Nephron (organoid): ENCODE measurements at regions not wholly inside any gene's neighbourhood (a gene's known extent, or its start where the extent isn't known, plus 50 kb on each side); places are given as distances from the start of the nearest gene placed in this dataset.

Experiments used
- H3K27ac Mint-ChIP-seq, 3 experiments: 2 replicates each; pipeline ENCODE4 v1.8.0; 2020; ENCODE audit warnings: mixed read lengths in 3 of 3, mild to moderate bottlenecking in 2 of 3, moderate library complexity in 1 of 3
- H3K27me3 Mint-ChIP-seq: 2 replicates; pipeline ENCODE4 v1.8.0; 2021; ENCODE audit warnings: low read depth, mild to moderate bottlenecking, moderate library complexity, mixed read lengths
- H3K36me3 Mint-ChIP-seq: 2 replicates; pipeline ENCODE4 v1.8.0; 2020; ENCODE audit warnings: low read depth, mixed read lengths
- H3K4me1 Mint-ChIP-seq: 2 replicates; pipeline ENCODE4 v1.8.0; 2020; ENCODE audit warnings: mixed read lengths
- H3K4me3 Mint-ChIP-seq, 3 experiments: 2 replicates each; pipeline ENCODE4 v1.8.0; 2020; ENCODE audit warnings: mild to moderate bottlenecking in 3 of 3, mixed read lengths in 3 of 3, moderate library complexity in 2 of 3
- H3K9me3 Mint-ChIP-seq: 2 replicates; pipeline ENCODE4 v1.8.0; 2020; ENCODE audit warnings: mixed read lengths
- CTCF ChIP-seq, 3 experiments: fragments of 200-600 bp; sonication (generic); IDR thresholded peaks; one replicate each; pipeline ENCODE4 v1.5.0; 2021; ENCODE audit warnings: antibody characterized with exemption in 3 of 3; ENCODE audit not compliant: unreplicated experiment in 3 of 3

- Mint-ChIP-seq H3K27ac (no peak overlapping the region), H3K4me1 (no peaks in the 10 kb centered on the region), H3K36me3 (no peaks in the 10 kb centered on the region), H3K4me3 (no peak overlapping the region), H3K9me3 (no peaks in the 10 kb centered on the region), H3K27me3 (no peaks in the 10 kb centered on the region)
- TF ChIP-seq CTCF (IDR thresholded peaks at IDR 0.05; ENCODE audit: unreplicated experiment in 3 of 3), result no peak
Measured at GRCh38 chr3:30343861-30344260, 262.5 kb upstream of the TGFBR2 start.

GRCh38 chr3:30344288-30344687 lies 262.1 kb upstream of the TGFBR2 start:
- Mint-ChIP-seq H3K27ac (no peak overlapping the region), H3K9me3 (no peaks in the 10 kb centered on the region), H3K4me1 (no peaks in the 10 kb centered on the region), H3K27me3 (no peaks in the 10 kb centered on the region), H3K4me3 (no peak overlapping the region), H3K36me3 (no peaks in the 10 kb centered on the region)
- no peak for TF ChIP-seq CTCF (IDR thresholded peaks at IDR 0.05; ENCODE audit: unreplicated experiment in 3 of 3)

- H3K27me3 Mint-ChIP-seq, result no peaks in the 10 kb centered on the region
- H3K9me3 Mint-ChIP-seq, result no peaks in the 10 kb centered on the region
- H3K4me1 Mint-ChIP-seq, result no peaks in the 10 kb centered on the region
- no peak overlapping the region for H3K27ac Mint-ChIP-seq
- H3K36me3 Mint-ChIP-seq, result no peaks in the 10 kb centered on the region
- TF ChIP-seq CTCF (IDR thresholded peaks at IDR 0.05; ENCODE audit: unreplicated experiment in 3 of 3), result no peak
- H3K4me3 Mint-ChIP-seq, result no peak overlapping the region
Measured at GRCh38 chr3:30346933-30347320, 259.5 kb upstream of the TGFBR2 start.

DNA sequence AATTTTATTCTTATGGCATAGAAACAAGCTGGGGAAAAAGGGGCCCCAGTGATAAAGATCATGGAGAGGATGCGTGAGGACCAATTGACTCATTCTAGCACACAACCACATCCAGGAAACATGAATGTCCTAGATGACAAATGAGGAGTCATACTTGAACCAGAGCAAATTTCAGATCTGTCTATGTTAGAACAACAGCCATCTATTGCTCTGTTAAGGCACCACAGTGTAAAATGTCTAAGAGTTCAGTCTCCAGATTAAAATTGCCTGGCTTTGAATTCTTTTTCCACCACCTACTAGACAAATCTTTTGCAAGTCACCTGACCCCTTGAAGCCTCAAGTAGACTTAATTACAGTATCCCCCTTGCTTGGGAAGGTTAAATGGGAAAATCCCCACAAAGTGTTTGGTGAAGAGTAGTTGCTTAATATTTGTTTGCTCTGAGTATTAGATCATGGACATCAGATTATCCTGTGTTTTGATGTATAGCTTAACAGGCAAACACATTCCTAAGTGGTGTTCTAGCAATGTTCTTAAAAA lies 258.7 kb upstream of the TGFBR2 start:
- H3K4me3 Mint-ChIP-seq, result no peak overlapping the region
- no peaks in the 10 kb centered on the region for H3K27me3 Mint-ChIP-seq
- TF ChIP-seq CTCF (IDR thresholded peaks at IDR 0.05; ENCODE audit: unreplicated experiment in 3 of 3), result no peak
- H3K9me3 Mint-ChIP-seq, result no peaks in the 10 kb centered on the region
- H3K27ac Mint-ChIP-seq, result no peak overlapping the region
- H3K4me1 Mint-ChIP-seq, result peaks cover 5% of the 10 kb centered on the region
- H3K36me3 Mint-ChIP-seq, result no peaks in the 10 kb centered on the region

GRCh38 chr3:30349507-30349906 lies 256.9 kb upstream of the TGFBR2 start:
- Mint-ChIP-seq H3K36me3 (no peaks in the 10 kb centered on the region), H3K4me3 (no peak overlapping the region)

More at GRCh38 chr3:30349507-30349906, 256.9 kb upstream of the TGFBR2 start:
- no peaks in the 10 kb centered on the region for H3K9me3 Mint-ChIP-seq
- H3K4me1 Mint-ChIP-seq, result peaks cover 6% of the 10 kb centered on the region
- no peak for TF ChIP-seq CTCF (IDR thresholded peaks at IDR 0.05; ENCODE audit: unreplicated experiment in 3 of 3)
- H3K27ac Mint-ChIP-seq, result no peak overlapping the region
- no peaks in the 10 kb centered on the region for H3K27me3 Mint-ChIP-seq
